Spleen (tissue), 7 donors: ENCODE measurements at regions not wholly inside any gene's neighbourhood (a gene's known extent, or its start where the extent isn't known, plus 50 kb on each side); places are given as distances from the start of the nearest gene placed in this dataset.

Experiments used
- POLR2A ChIP-seq, 3 donors: fragments of 450-650 bp; IDR thresholded peaks; one replicate each; pipeline ENCODE4 v1.5.1; 2017; ENCODE audit warnings: antibody characterized with exemption in 3 of 3, mild to moderate bottlenecking in 1 of 3
- POLR2AphosphoS5 ChIP-seq, 3 donors: sonication (generic); formaldehyde crosslinking; IDR thresholded peaks; one replicate each; pipeline ENCODE4 v1.5.1; 2017; ENCODE audit warnings: antibody characterized with exemption in 3 of 3
- TF ChIP-seq, protein P1 (sequence below), 11 experiments: fragments of 200-600 bp in 7 of 11; fragments of 450-650 bp in 4 of 11; sonication (generic) in 4 of 11; IDR thresholded peaks in 8 of 11; conservative IDR thresholded peaks in 3 of 11; 1 replicate in 7 of 11; 2 replicates in 4 of 11; pipeline versions ENCODE4 v1.4.0 to v1.8.0; 2016 to 2021; ENCODE audit warnings: antibody characterized with exemption in 11 of 11, inconsistent platforms in 4 of 11, mild to moderate bottlenecking in 1 of 11
- donor health status: DM: no; HTN: no; CAD: no; lungs with moderate emphysema.
- donor health status: DM: no; HTN: no; CAD: no.
- donor health status: DM: no; HTN: no; CAD: no.

DNA sequence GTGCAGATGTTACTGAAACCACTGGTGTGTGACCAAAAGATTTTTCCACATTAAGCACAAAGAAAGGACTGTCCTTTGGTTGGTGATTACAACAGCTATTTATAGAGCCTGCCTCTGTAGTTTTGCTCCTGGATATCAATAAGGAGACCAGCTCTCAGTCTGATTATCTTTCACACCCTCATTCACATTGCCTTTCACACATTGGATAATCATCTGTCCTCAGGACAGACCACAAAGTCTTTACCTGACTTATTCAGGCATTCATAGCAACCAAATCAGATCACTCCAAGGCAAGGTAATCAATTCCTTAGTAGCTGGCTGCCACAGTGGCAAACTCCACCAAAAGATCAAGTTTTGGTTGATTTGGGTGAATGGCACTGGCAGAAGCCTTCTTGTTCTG is 59.6 kb upstream of the CPSF6 start:
- TF ChIP-seq, protein P1, sequence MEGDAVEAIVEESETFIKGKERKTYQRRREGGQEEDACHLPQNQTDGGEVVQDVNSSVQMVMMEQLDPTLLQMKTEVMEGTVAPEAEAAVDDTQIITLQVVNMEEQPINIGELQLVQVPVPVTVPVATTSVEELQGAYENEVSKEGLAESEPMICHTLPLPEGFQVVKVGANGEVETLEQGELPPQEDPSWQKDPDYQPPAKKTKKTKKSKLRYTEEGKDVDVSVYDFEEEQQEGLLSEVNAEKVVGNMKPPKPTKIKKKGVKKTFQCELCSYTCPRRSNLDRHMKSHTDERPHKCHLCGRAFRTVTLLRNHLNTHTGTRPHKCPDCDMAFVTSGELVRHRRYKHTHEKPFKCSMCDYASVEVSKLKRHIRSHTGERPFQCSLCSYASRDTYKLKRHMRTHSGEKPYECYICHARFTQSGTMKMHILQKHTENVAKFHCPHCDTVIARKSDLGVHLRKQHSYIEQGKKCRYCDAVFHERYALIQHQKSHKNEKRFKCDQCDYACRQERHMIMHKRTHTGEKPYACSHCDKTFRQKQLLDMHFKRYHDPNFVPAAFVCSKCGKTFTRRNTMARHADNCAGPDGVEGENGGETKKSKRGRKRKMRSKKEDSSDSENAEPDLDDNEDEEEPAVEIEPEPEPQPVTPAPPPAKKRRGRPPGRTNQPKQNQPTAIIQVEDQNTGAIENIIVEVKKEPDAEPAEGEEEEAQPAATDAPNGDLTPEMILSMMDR (IDR thresholded peaks at IDR 0.05 in 8 of 11, conservative IDR thresholded peaks at IDR 0.05 in 3 of 11) = no peak
- TF ChIP-seq POLR2A (IDR thresholded peaks at IDR 0.05) (no peak), POLR2AphosphoS5 (IDR thresholded peaks at IDR 0.05) (no peak)
